ENCODE measurements at regions not wholly inside any gene's neighbourhood (a gene's known extent, or its start where the extent isn't known, plus 50 kb on each side); places are given as distances from the start of the nearest gene placed in this dataset.

- no peaks in the 10 kb centered on the region for H3K4me1 ChIP-seq (ENCODE audit: control insufficient read depth, extremely low read depth, insufficient read depth, low read length)
- no peak overlapping the region for H3K4me3 ChIP-seq (replicated peaks in 1 of 3; ENCODE audit: insufficient read depth in 1 of 3, low read depth in 1 of 3, low read length in 3 of 3)
- FAIRE-seq (no peak), DNase-seq (ENCODE audit: low read depth, low spot score) (no peak)
- ChIA-PET CTCF (no interaction called here), POLR2A (no interaction called here)
- no peaks in the 10 kb centered on the region for H3K9me1 ChIP-seq (replicated peaks; ENCODE audit: control insufficient read depth, extremely low read depth, insufficient read depth, low read length)
- intact Hi-C loops (cut with micrococcal nuclease) (no loop called here), dilution Hi-C loops (cut with MboI; ENCODE audit: extremely low pct_ligation_motif_present, low sequenced_read_pairs) (no loop called here)
- no peak overlapping the region for H3K4me2 ChIP-seq (ENCODE audit: insufficient read depth, low read length)
- H3K36me3 ChIP-seq (ENCODE audit: control insufficient read depth in 2 of 2, extremely low read depth in 1 of 2, insufficient read depth in 2 of 2, low read length in 2 of 2), result no peaks in the 10 kb centered on the region
- no peaks in the 10 kb centered on the region for H4K20me1 ChIP-seq (replicated peaks; ENCODE audit: control insufficient read depth, extremely low read depth, insufficient read depth, low read length)
- no peaks in the 10 kb centered on the region for H3K27me3 ChIP-seq (ENCODE audit: control insufficient read depth in 2 of 2, insufficient read depth in 2 of 2, low read length in 2 of 2)
- no peak for TF ChIP-seq EZH2 (IDR thresholded peaks at IDR 0.05; ENCODE audit: borderline replicate concordance, low read depth, low read length, severe bottlenecking)
- no peak for TF ChIP-seq POLR2A (IDR thresholded peaks at IDR 0.05; ENCODE audit: low read depth, low read length)
- TF ChIP-seq GATA2 (IDR thresholded peaks at IDR 0.05; ENCODE audit: insufficient read depth, insufficient read length, low read depth, low read length), result no peak
- TF ChIP-seq FOS (IDR thresholded peaks at IDR 0.05; ENCODE audit: borderline replicate concordance, insufficient read depth, low read length), result no peak
- TF ChIP-seq MAX (IDR thresholded peaks at IDR 0.05; ENCODE audit: insufficient read depth, insufficient read length), result no peak
- no peak for TF ChIP-seq MYC (IDR thresholded peaks at IDR 0.05; ENCODE audit: low read depth, low read length)
- no peak for TF ChIP-seq JUN (IDR thresholded peaks at IDR 0.05; ENCODE audit: borderline replicate concordance, insufficient read depth, insufficient read length, low read depth)
- TF ChIP-seq CTCF (IDR thresholded peaks at IDR 0.05; ENCODE audit: extremely low read depth in 1 of 2, insufficient read depth in 1 of 2, low read depth in 1 of 2, low read length in 2 of 2), result no peak
- no peak for TF ChIP-seq POLR2AphosphoS5 (IDR thresholded peaks at IDR 0.05; ENCODE audit: insufficient read depth, low read depth, low read length)
- no peak overlapping the region for H3K27ac ChIP-seq (ENCODE audit: insufficient read depth, low read depth, low read length)
- H3K9ac ChIP-seq (replicated peaks; ENCODE audit: extremely low read depth, insufficient read depth, low read length), result no peak overlapping the region
- H3K79me2 ChIP-seq (ENCODE audit: control insufficient read depth, insufficient read depth, low read length), result no peaks in the 10 kb centered on the region
- H2AFZ ChIP-seq (ENCODE audit: low read depth, low read length), result no peak overlapping the region
- BruUV-seq (replicated peaks), result no TSS peak
- H3K9me3 ChIP-seq (replicated peaks; ENCODE audit: control insufficient read depth, insufficient read depth, low read length), result peaks cover 2% of the 10 kb centered on the region
Measured at GRCh38 chr11:21810650-21811049, 382.2 kb upstream of the ANO5 start.

All from endothelial cell of umbilical vein (primary cell).